GM18909 (cell line): ENCODE measurements at regions not wholly inside any gene's neighbourhood (a gene's known extent, or its start where the extent isn't known, plus 50 kb on each side); places are given as distances from the start of the nearest gene placed in this dataset.
"Not testable (repeated sequence)": the region's sequence is repeated elsewhere in the genome, so short reads cannot be mapped to it uniquely, and the experiment has no call there.

Source experiments
- ATAC-seq: cut with Tn5 transposase; IDR thresholded peaks from one replicate; pipeline ENCODE4 v1.9.1; 2021; ENCODE audit warnings: mild to moderate bottlenecking; ENCODE audit not compliant: unreplicated experiment, poor library complexity

- not testable (repeated sequence) for ATAC-seq
These were observed 260.1 kb downstream of the MEF2C start for GRCh38 chr5:88622890-88623289.

- ATAC-seq, result not testable (repeated sequence)
These were observed 267.2 kb downstream of the MEF2C start for GRCh38 chr5:88615767-88616166.

DNA sequence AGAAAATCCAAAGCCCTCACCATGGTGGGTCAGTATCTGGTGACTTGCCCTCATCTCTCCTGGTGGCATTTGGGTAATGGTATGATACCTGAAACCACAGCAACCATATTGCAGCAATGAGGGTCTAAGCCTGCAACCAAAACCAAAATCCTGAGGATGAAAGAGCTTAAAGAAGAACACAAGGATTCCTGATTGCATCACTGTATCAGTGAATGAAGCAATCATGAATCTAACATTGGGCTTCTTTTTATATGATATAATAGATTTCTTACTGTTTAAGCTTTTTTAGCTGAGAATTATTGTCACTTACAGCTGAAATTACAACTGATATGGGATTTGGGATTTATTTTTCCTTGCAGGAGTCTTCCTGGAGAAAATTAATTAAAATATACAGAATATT lies 269.9 kb downstream of the MEF2C start:
- no peak for ATAC-seq

GRCh38 chr5:88610586-88610985 lies 272.4 kb downstream of the MEF2C start:
- ATAC-seq, result no peak

DNA sequence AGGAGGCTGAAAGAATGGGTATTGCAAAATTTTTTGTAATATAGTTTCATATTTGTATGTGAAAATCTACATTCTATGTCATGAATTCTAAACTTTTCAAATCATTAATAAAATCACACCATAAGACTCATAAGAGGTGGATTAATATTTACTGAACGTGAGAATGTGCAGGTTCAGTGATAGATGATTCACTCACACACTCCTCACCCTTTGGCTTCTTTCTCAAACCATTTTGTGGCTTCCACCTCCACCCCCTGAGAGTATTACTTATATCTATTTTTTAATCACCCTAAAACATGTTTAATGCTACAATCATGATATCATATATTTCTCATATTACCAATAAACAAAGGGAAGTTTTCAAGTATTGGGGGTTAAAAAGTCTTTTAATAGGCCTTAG lies 275.5 kb downstream of the MEF2C start:
- no peak for ATAC-seq

- no peak for ATAC-seq
These were observed 276.4 kb downstream of the MEF2C start for GRCh38 chr5:88606626-88607025.

DNA sequence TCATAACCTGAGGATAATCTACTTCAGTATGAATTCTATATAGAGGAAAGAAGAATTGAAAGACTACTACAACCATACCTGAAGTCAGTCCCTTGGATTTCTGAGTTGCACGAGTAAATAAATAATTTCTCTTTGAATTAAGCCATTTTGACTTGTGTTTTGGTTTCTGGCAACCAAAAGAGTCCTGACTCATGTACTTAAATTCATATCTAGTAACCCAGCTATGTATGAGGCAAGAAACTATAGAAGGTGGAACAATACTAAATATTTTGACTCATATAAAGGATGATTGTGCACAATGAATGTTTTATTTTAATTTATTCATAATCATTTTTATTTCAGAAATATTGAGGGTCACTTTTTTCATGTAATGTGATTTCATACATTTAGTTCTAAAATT lies 276.8 kb downstream of the MEF2C start:
- ATAC-seq, result no peak

- no peak for ATAC-seq
These were observed 280.4 kb downstream of the MEF2C start for GRCh38 chr5:88602584-88602983.

- ATAC-seq, result no peak
These were observed 288.5 kb downstream of the MEF2C start for GRCh38 chr5:88594441-88594840.

- no peak for ATAC-seq
These were observed 294.4 kb downstream of the MEF2C start for GRCh38 chr5:88588609-88589008.

GRCh38 chr5:88583471-88583870 lies 299.5 kb downstream of the MEF2C start:
- ATAC-seq, result no peak

DNA sequence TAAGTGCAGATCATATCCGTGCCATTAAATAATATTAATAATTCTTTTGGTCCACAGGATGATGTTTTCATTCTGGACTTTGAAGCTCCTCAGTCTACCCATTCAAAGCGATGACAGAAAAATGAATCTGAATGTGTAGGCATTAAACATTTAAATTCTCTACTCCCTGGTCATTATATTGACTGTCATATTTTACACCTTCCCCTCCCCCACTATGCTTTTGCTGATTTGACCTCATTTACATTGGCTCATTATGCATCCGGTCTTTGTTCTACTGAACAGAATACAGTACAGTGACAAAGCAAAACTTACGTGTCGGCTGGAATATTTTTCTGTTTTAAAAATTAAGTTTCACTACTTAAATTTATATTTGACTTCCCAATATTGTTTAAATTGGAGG lies 289.7 kb upstream of the TMEM161B start:
- no peak for ATAC-seq

GRCh38 chr5:88557881-88558280 lies 289.2 kb upstream of the TMEM161B start:
- ATAC-seq, result no peak

- ATAC-seq, result no peak
These were observed 288.5 kb upstream of the TMEM161B start for GRCh38 chr5:88557131-88557530.

GRCh38 chr5:88556406-88556805 lies 287.8 kb upstream of the TMEM161B start:
- no peak for ATAC-seq

DNA sequence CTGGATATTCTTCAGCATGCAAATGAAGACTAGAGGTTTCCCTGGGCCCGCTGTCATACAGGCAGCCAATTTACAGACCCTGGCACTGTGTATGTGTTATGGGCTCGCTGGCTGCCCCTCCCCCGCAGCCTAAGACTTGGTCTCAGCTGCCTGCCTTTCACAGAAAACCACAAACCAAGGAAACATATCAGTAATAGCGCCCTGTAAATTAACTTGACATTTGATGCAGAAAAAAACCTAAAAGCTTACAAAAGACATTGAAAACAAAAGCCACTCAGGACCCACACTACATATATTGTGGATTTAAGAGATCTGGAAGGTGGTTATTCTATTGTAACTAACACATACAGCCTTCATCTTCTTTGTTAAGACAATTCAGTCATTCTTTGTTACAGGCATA lies 287.0 kb upstream of the TMEM161B start:
- no peak for ATAC-seq

- ATAC-seq, result no peak
These were observed 285.3 kb upstream of the TMEM161B start for GRCh38 chr5:88553986-88554385.

- ATAC-seq, result no peak
These were observed 284.7 kb upstream of the TMEM161B start for GRCh38 chr5:88553136-88553875.

GRCh38 chr5:88552426-88552825 lies 283.8 kb upstream of the TMEM161B start:
- ATAC-seq, result no peak

GRCh38 chr5:88551724-88552345 lies 283.2 kb upstream of the TMEM161B start:
- ATAC-seq, result no peak

GRCh38 chr5:88550736-88551135 lies 282.1 kb upstream of the TMEM161B start:
- no peak for ATAC-seq

- no peak for ATAC-seq
These were observed 279.6 kb upstream of the TMEM161B start for GRCh38 chr5:88548136-88548805.
